ENCODE measurements at regions not wholly inside any gene's neighbourhood (a gene's known extent, or its start where the extent isn't known, plus 50 kb on each side); places are given as distances from the start of the nearest gene placed in this dataset.
"Not testable (repeated sequence)": the region's sequence is repeated elsewhere in the genome, so short reads cannot be mapped to it uniquely, and the experiment has no call there.

DNA sequence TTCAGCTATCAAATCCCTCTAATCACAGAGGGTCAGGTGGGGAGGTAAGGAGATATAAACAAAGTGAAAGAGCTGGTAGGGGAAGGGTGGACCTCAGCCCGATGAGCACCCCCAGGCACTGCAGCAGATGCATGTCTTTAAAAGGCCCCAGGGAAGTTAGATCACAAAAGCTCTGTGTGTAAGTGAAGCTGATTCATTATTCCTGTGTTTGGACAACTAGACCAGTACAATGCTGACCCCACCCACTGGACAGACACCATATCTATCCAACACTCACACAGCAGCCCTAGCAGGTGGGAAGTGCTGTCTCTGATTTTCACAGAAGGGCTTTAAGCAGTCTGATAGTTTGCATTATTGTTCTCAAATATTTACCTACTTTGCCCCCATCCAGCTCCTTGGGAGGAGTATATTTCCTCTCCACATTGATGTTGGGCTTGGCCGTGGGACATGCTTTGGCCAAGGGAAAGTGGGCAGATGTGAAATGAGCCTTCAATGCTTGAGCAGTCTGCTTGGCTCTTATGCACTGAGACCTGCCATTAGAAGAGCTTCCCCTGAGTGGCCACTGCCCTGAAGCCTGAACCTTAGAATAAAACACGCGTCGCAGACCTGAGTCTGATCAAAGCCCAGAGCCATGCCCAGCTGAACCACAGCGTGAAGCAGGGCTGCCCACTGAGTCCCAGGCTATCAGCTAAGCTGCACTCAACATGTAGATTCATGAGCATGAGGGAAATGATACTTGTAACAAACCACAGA is 111.4 kb downstream of the COPS8 start:
- DNase-seq, result no peak

DNA sequence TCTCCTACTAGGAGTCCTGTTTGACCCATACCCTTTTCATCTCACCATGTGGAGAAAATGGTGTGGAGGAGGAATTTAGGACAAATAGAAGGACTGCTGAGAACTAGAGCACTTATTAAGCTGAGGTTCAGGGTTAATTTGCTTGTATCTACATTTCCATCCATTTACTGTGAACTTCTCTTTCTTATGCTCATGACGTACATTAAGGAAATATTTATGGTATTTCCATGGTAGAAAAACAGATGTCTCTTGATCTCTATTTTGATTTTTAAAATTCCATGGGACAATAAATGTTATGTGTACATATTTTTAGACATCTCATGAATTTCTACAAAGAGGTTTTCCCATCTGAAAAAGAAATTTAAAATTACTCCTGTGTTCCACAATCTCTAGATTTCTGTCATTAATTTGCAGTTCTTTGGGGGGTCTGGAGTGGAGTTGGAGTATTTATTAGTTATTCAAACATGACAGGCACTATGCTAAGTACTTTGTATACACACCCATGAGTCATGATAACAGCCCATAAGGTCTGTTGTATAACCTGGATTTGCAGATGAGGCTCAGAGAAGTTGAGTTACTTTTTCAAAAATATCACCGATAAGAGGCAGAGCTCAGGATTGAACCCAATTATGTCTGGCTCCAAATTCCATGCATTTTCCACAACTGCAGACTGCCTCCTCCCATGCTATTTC is 112.6 kb downstream of the COPS8 start:
- DNase-seq, result no peak

DNA sequence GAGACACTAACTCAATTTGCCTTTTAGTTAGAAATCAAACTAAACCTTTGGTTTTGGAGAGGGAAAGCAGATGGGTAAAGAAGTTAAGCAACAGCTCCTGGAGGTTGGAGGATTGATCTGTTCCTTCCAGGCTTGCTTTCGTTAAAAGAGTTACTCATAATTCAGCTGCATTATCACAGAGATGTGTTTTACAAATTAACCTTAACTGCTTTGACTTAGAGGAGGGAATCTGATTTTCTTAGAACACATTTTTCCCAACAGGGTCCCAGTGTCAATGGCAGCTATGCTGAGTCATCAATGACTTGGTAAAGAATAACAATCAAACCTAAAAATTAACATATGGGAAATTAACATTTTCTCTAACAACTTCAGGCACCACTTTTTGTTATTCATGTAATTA is 113.4 kb downstream of the COPS8 start:
- DNase-seq, result no peak

DNA sequence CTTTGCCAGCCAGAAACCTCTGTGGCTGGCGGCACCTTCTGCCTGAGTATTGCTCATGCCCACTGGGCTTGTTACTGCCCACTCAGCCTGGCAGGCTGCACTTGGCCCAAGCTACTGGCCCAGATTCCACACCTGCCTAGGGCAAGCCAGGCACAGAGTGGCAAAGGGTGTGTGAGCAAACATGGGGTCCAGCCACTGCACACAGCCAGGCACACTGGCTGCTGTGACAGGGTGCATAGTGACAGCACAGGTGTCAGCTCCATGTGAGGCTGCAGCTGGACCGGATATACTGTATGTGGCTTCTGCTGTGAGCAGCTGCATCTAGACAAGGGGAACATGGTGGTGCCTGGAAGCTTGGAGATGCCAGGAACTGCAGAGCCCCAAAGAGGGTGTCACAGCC is 113.9 kb downstream of the COPS8 start:
- no peak for DNase-seq

DNA sequence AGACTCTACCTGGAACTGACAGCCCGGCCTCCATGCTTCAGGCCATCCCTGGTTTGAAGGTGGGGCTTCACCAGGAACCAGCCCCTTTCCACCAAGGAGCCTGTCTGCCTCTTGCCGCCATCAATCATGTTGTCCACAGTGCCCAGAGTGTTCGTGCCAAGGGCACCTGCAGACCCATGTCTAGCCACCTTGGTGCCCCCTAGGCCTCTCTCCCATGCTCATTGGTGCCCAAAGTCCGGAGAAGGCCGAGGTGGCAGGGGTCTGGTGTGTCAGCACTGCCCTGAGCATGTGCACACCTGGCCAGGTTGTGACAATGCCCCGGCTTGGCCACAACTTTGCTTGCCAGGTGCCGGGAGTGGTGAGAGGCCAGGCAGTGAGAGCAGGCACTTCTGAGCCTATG is 114.8 kb downstream of the COPS8 start:
- no peak for DNase-seq

DNA sequence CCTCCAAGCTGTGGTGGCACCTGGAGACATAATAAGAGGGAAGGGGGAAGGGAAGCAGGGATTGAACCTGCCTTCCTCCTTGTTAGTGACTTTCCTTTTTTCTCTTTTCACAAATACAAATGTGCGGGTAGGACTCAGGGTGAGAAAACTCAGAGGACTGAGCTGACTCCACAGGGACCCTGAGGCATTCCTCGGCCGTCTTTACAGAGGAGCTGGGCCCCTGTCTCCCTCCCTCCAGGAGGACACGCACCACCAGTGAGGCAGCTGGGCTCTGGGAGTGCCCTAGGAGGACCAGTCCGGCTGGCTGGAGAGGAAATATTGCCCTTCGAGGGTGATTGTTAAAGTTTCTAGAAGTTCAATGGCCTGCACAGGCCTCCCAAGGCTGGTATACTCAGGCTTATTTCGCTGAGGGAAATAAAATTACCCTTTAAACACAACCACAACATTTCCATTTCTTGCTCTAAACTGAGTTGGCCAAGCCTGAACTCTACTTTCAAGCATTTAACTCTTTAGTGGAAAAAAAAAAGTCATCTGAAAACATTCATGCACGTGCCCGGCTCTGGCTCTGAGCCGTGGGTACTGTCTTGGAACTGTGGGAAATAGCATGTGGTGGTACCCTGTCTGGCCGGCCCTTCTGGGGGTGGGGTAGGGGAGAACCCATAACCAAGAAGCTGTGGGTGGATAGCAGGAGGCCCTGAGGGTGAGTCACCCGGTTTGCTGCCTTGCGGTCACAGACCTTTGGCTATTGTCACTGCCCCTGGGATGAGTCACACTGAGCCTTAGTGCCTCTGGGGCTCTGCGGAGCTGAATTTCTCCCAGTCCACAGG is 116.0 kb downstream of the COPS8 start:
- peak; percentile 81 for DNase-seq

DNA sequence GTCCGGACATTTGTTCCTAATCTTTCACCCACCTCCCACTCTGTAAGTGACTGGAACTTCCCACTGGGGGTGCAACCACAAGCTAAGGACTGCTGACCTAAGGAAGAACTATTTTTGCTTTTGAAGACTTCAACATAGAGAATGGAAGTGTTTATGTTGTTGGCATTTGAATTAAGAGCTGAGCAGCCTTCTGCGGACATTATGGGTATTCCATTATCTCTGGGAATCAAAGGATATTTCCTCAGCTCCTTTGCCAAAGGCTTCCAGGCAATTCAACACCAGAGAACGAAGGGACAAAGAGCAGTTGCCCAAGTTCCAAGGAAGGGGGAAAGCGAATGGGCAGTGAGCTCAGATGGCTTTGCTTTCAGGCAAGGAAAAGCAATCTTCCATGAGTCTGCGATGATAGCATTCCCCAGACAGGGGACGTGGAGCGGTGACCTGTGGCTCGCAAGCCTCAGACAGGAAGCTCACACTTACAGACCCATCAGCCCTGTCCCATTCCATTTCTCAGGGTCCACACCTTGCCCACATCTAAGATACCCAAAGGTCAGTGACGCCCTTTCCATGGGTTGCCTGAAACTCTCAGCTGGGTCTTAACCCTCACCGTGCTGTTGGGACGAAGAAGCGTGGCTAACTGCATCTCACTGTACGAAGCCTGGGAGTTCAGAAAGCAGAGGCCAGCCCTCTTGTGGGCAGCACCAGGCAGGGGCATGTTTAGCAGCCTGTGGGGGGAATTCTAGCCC is 116.8 kb downstream of the COPS8 start:
- DNase-seq, result no peak

DNA sequence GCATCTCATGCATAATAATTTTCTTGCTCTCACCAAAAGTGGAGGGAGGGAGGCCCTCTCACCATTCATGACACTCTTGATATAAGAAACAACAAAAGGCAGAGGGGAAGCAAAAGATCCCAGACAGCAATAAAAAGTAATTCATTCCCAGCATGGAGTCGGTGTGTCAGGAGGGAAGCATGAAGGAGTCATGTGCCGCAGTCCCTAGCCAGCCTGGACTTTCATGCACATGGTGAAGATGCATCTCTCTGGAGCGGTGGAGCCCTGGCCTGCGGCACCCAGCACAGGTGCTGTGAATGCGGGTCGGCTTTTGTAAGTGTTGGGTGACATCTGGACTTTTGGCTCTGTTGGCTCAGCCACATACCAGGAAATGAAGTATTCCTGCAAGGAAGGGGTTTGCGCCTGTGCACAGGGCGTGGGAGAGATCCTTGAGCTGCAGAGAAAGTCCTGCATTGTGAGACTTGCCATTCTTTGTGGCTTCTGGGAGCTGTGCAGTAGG is 119.4 kb downstream of the COPS8 start:
- no peak for DNase-seq

DNA sequence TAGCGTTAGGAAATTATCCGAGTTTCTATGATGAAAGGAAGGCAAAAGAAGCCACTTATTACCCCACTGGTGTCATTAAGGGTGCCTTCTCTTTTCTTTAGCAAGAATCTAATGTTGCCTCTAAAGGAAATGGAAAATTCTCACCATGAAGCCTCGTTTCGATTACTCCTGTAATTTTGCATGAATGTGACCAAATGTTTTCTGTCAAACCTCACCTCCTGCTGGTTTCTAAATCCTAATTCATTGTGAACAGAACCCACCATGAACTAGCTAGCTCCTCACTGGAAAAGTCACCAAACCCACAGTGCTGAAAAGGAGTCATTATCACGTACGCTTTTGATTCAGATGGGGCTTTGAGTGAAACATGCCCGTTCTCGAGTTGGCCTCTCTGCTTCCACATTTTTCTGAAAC is 119.9 kb downstream of the COPS8 start:
- no peak for DNase-seq

DNA sequence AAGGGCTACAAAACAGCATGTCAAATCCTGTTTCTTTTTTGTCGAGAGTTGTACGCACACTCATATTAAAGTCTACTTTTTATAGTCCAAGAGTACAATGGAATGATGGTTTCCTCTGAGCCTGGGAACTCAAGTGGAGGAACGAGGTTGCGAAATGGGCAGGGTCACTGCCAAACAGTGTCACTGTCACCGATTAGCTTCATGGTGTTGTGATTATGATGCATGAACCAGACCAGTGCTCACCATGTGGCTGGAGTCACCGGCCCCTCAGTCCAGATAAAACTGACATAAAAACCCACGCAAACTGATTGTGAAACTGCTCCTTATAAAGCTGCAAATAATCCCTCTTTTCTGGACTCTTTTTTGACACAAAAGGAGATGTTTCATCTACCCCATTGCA is 122.0 kb downstream of the COPS8 start:
- DNase-seq, result peak; percentile 14

DNA sequence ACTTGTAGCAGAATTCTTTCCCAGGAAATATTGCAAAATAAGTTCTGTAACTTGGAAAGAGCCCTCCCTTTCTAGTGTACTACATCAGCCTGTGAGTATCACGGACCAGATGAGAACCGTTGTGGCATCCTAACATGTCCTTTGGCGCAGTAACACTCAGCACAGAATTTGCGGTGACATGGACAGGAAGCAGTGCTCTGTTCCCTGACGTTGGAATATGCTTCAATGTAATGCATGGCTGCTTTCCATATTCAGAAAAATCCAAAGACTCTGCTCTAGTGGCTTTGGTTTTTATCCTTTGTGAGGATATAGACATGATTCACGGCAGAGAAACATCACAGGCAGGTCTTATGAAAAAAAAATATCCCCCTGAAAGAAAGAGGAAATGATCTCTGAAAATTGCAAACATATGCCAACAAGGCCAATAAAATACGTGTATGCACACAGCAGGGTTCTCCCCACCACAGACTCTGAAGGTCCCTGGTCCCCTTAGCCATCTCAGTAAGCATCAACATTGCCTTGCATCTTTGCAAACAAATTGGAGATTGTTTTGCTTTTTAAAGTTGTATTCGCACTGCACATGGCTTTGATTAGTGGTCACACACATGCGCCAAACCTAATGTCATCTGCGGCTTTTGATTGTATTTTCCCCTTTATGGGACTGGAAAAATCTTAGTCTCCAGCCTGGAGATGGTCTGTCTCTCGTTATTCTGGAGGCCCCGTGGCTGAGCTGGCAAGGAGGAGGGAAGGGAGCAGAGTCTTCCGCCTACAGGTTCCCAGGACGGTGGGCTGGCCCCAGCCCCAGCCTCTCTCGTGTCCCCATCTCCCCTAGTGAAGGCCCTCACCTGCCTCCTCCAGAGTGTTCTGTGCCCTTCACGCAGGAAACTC is 122.9 kb downstream of the COPS8 start:
- DNase-seq, result no peak

DNA sequence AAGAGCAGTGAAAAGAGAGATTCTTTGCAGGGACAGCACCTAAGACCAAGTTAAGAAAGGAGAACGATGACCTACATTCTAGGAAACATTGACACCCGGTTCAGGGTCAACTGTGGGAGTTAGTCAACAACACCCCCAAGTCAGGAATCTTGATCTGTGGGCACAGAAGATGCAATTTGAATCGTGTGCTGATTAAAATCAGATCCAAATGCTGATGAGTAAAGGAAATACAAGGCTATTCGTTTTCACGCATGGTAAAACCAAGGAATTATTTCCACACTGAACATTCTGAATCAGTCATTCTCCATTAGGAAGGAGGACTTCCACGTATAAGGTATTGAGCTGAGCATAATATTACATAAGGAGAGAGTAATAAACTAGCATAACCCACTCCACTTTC is 124.2 kb downstream of the COPS8 start:
- no peak for DNase-seq

DNA sequence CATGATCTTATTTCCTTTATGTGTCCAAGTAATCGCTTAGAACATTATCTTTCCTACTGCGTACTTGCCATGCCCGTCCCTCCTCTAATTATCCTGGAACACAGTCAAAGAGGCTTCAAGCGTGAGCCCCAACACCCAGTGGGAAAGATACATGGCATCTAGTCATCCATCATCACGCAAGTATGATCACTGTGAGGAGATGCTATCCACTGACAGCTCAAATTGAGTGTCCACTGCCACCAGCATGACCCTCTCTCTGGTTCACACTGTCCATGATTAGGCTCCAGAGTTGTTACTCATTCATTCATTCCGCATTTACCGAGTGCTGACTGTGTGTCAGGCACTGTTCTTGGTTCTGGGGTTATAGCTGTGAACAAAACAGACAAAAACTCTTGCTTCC is 124.6 kb downstream of the COPS8 start:
- no peak for DNase-seq

DNA sequence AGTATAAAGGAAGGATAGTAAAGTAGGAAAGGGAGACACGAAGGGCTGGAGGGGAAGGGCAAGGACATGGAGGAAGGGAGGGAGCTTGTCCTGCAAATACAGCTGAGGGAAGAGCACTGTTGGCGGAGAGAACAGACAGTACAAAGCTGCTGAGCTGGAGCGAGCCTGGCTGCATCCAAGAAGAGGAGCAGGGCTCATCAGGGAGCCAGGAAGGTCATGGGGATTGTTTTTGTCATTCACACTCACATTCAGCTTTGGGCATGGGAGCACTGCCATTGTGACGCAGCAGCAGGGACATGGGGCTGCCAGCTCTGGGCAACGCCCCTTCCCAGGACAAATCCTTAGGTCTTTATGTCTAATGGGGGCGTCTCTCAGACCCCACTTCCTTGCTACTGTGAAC is 125.1 kb downstream of the COPS8 start:
- no peak for DNase-seq

DNA sequence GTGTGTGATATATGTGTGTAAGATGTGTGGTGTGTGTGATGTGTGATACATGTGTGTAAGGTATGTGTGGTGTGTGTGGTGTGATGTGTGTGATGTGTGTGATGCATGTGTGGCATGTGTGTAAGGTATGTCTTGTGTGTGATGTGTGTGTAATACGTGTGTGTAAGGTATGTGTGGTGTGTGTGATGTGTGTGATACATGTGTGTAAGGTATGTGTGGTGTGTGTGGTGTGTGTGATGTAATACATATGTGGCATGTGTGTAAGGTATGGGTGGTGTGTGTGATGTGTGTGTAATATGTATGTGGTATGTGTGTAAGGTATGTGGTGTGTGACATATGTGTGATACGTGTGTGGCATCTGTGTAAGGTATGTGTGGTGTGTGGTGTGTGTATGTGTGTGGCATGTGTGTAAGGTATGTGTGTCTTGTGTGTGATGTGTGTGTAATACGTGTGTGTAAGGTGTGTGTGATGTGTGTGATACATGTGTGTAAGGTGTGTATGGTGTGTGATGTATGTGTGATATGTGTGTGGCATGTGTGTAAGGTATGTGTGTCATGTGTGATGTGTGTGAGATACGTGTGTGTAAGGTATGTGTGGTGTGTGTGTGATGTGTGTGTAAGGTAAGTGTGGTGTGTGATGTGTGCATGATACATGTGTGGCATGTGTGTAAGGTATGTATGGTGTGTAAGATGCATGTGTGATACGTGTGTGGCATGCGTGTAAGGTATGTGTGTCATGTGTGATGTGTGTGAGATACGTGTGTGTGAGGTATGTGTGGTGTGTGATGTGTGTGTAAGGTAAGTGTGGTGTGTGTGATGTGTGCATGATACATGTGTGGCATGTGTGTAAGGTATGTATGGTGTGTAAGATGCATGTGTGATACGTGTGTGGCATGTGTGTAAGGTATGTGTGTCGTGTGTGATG is 126.9 kb downstream of the COPS8 start:
- not testable (repeated sequence) for DNase-seq

DNA sequence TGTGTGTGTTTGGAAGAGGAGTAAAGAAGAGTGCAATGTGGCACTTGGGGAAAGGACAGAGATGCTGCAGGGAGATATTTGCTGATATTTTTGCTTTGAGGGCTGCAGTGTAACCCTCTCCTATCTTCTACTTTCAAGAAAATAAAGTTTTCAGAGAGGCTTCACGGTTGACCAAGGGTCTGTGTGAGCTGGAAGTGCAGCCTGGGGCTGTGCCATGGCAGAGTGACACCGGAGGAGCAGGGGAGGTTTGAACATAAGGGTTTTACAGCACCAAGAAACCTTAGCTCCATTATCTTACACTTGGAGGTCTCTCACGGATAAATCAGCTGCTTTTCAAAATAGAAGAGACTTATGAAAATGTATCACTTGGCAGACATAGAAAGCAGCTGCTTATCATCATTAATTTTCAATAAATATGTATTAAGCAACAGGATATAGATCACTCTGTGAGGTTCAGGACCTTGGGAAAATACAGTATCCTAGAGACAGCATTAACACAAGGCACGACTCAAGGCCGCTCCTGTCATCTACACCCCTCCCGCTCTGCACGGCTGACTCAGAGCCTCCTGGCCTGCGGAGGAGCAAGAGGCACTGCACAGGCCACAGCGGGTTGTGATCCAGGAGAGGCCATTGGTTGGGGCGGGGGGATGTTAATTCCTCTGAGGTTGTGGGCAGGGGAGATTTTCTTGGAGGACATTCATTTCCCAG is 127.8 kb downstream of the COPS8 start:
- DNase-seq, result no peak

DNA sequence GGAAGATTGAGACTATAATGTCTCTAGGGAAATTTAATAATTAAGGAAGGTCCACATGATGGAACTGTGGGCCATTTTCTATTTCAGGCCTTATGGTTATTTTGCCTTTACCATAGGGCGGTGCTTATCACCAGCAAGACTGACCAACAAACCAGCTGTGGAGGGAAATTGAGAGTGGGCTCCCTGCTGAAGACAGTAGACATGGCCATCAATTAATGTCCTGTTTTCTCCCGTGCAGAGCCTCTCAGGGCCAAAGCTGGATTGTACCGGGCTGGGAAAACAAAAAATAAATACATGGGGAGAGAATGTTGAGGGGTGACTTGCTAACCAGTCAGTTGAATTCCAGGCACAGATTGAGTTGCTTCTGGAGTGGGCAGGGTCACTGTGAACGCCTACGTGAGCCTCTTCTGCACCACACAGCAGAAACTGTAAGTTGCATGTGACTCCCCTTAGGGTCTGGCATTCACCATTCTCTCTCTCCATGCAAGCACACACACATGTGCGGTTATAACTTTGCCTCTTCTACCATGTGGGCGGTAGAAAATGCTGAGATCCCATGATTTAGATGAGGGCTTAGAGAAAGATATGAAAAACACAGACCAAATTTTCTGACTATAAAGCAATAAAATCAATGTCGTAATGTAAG is 128.5 kb downstream of the COPS8 start:
- DNase-seq, result no peak

DNA sequence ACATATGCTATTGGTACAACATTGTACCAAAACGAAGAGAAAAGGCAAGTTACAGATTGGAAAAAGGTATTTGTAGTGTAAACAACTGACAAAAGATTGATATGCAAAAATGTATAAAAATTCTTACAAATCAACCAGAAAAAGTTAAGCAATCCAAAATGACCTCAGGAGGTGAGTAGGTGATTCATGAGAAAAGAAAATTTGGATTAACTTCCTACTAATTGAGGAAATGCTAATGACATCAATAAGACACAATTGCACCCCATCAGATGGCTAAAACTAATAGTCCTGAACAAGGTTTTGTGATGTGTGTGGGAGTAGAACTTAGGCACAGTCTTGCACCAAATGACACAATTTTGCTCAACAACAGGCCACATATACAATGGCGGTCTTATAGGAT is 129.3 kb downstream of the COPS8 start:
- DNase-seq, result no peak

DNA sequence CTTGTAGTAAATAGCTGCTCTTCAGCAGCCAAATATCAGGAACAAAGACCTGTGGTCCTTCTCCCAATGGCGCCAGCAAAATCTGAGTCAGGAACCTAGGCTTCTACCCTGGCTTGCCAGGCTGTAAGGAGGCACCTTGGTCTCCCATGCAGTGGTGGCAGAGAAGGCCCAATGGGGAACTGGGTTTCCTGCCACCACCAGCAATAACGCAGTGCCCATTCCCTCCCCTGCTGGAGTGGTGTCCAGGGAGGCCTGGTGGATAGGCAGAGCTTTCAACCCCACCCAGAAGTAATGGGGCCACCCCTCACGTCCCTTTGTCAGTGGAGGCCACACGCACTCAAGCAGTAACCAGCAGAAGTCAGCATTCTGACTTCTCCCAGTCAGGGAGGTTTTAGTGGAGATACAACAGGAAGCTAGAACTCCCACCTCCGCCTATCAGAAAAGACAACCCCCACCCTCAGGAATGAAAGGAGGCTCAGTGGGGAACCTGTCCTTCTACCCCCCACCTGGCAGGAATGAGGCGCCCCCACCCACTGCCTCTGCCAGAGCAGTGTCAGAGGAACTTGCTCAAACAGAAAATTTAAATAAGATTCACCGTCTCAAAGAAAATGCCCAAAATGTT is 132.4 kb downstream of the COPS8 start:
- no peak for DNase-seq
